ENCODE measurements at regions not wholly inside any gene's neighbourhood (a gene's known extent, or its start where the extent isn't known, plus 50 kb on each side); places are given as distances from the start of the nearest gene placed in this dataset.

DNA sequence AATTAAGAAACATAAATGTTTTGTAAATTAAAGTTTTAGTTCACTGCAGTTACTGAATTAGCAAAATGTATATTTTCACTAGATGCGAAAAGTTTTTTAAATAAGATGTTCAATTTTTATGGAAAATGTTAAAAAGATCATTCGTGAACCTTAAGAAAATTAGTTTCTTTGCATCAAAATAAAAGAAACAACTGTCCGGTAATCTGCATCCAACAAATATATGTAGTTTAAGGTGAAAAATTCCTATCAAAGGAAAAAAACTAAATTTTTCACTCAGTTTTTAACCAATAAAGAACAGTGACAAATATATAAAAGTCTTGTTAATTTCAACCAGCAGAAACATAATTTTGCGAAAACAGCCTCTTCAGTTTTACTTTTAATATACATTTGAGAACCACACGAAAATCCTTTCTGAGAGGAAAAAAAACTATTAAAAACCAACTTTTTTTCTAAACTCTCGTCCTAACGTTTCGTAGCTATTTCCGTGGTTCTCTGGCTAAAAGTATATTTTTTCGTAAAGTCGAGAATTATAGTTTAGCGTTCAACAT, 64.5 kb downstream of the KCNRG start:
- DNase-seq = no peak
- Histone ChIP-seq H3K36me3 (no peaks in the 10 kb centered on the region), H3K4me1 (peaks cover 0 to 77% (median 24%) of the 10 kb centered on the region in 12 donors), H3K4me3 (peak overlapping the region in 11 of 12 donors; percentile 63 to 80 (median 69)), H3K27me3 (no peaks in the 10 kb centered on the region), H3K9me3 (no peaks in the 10 kb centered on the region), H3K27ac (peak overlapping the region in 8 of 12 donors; percentile 67 to 88 (median 79))
- no peak for ATAC-seq
- TF ChIP-seq POLR2A (IDR thresholded peaks at IDR 0.05) (no peak), CTCF (IDR thresholded peaks at IDR 0.05) (no peak)
- WGBS, 4 donors = 15 to 29% (median 28%) methylated on average over 12 of the region's 12 CpGs
- intact Hi-C loops (cut with DNase I) = loop anchor here (2.0 to 10.0 kb wide), 13 partner anchors 43 to 995 kb away; partner anchors contain the start of gene TRIM13 (in 8 of the 10)

DNA sequence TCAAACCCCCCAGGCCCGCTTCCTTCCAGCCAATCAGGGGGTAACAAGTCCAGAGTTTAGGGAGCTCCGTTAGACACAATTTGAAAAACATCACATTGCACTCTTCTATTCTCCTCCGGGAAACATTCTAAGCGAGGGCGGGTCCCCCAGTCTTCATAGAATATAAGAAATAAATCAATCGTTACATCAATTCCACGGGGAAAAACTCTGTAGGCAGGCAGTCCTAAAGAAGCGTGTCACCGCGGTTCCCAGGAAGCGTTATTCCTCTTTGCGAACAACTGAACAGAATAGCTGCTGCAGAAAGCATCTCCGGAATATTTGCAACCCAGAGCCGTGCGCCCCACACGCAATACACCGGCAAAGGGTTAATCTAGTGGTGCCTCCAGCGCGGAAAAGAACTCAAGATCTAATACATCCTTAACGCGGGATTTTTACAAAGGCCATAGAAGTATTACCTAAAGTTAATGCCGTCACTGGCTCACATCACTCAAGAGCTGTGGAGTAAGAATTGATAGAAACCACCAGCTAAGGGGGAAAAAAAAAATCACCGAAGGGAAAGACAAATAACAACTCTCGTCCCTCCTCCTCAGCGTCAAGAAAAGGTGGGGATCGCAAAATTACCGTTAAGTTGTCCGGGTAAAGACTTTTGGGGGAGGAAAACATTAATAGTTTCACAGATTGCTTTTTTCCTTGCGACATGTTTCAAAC, 65.1 kb downstream of the KCNRG start:
- no peaks in the 10 kb centered on the region for H3K36me3 ChIP-seq
- no peaks in the 10 kb centered on the region for H3K9me3 ChIP-seq
- WGBS, 4 donors = 1 to 2% (median 2%) methylated on average over 29 of the region's 29 CpGs
- intact Hi-C loops (cut with DNase I) = loop anchor here (2.0 to 10.0 kb wide), 12 partner anchors 42 to 994 kb away; partner anchors contain the start of gene TRIM13 (in 7 of the 10)
- no peak for ATAC-seq
- H3K27ac ChIP-seq = peak overlapping the region; percentile 49 to 88 (median 72)
- peak overlapping the region; percentile 41 to 80 (median 69) for H3K4me3 ChIP-seq
- peaks cover 0 to 78% (median 28%) of the 10 kb centered on the region in 12 donors for H3K4me1 ChIP-seq
- TF ChIP-seq POLR2A (IDR thresholded peaks at IDR 0.05) = no peak
- no peak for TF ChIP-seq CTCF (IDR thresholded peaks at IDR 0.05)
- DNase-seq = peak in 2 of 5 donors; percentile 23 to 29
- no peaks in the 10 kb centered on the region for H3K27me3 ChIP-seq

GRCh38 chr13:50080911-50081678, 65.9 kb downstream of the KCNRG start:
- Histone ChIP-seq H3K27ac (peak overlapping the region; percentile 49 to 88 (median 72)), H3K27me3 (no peaks in the 10 kb centered on the region), H3K9me3 (no peaks in the 10 kb centered on the region), H3K4me3 (peak overlapping the region; percentile 41 to 80 (median 69)), H3K4me1 (peaks cover 0 to 72% (median 27%) of the 10 kb centered on the region in 12 donors), H3K36me3 (no peaks in the 10 kb centered on the region)
- ATAC-seq = peak in 3 of 4 donors; percentile 30 to 35 (median 34)
- DNase-seq = peak; percentile 56 to 76 (median 58)
- WGBS, 4 donors = 0 to 1% (median 0%) methylated on average over 21 to 67 of the region's 67 CpGs
- intact Hi-C loops (cut with DNase I) = loop anchor here (2.0 to 10.0 kb wide), 12 partner anchors 41 to 994 kb away; partner anchors contain the start of gene TRIM13 (in 7 of the 10)
- TF ChIP-seq POLR2A (IDR thresholded peaks at IDR 0.05) (no peak), CTCF (IDR thresholded peaks at IDR 0.05) (peak in 1 of 12 donors; percentile 1)

Measured in heart left ventricle (tissue), 16 donors.